GM21723 (cell line): ENCODE measurements at regions not wholly inside any gene's neighbourhood (a gene's known extent, or its start where the extent isn't known, plus 50 kb on each side); places are given as distances from the start of the nearest gene placed in this dataset.

Experiments
- ATAC-seq: cut with Tn5 transposase; IDR thresholded peaks from one replicate; pipeline ENCODE4 v1.9.1; 2021; ENCODE audit warnings: mild to moderate bottlenecking, moderate library complexity; ENCODE audit not compliant: unreplicated experiment

DNA sequence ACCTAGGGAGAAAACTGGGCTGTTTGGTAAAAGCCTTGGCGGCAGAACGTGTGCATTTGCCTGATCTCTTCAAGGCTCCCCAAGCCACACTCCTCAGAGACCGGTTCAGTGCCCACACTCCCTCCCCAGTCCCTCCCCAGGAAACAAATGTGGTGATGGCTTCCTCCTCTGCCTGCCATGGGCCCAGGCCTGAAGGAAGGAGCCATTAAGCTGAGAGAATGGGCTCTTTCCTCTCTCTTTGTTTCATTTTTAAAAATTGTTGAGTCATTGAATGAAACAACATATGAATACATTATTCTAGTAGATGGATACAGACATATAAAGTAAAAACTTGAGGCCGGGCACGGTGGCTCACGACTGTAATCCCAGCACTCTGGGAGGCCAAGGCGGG, 50.6 kb upstream of the YWHAQ start:
- ATAC-seq: no peak

DNA sequence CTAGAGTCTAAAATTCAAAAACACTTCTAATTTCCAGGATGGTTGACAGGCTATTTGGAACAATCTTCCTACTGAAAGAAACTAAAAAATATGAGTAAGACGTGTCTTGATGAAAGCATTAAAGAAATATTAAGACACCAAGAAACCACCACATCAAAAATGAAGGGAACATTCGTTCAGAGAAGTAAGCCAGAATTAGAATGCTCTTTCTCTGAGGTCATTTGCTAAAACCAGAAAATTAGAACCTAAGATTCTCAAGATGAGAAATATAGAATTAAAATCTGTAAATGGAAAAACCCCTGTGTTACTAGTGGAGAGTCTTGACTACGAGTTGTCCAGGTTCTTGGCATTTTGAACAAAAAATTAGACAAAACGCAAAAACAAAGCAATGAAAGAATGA, 54.8 kb upstream of the YWHAQ start:
- ATAC-seq: no peak

DNA sequence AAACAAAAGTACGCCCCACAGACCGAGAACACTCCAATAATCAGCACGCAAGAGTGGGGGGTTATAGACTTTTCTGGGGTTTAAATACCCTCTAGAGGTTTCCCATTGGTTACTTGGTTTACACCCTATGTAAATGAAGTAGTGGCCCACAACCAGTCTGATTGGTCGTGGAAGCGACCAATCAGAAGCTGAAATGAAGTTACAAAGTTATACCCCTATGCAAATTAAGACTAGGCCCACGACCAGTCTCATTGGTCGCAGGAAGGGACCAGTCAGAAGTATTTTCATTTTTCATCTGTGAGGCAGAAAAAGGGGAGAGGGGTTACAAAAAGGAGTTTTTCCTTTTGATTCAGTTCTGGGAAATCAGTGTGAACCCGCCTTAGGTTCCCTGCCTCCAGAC, 55.3 kb upstream of the YWHAQ start:
- ATAC-seq: no peak

DNA sequence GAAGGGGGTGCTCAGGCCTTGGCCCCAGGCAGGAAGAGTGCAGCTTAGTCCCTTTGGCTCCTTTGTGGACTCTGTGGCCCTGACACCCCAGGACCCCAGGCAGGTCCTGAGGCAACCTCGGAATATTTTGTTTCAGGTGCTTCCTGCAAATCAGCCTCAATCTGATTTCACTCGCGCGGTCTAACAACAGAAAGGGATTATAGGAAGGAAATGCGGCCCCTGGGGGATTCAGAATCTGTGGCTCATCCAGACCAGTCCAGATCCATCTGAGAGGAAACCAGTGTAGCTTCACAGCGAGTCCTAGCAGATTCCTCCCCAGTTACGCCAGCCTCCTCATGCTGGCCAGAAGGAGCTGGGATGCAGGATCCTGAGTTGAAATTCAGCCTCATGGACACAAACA, 59.5 kb upstream of the YWHAQ start:
- ATAC-seq: no peak

DNA sequence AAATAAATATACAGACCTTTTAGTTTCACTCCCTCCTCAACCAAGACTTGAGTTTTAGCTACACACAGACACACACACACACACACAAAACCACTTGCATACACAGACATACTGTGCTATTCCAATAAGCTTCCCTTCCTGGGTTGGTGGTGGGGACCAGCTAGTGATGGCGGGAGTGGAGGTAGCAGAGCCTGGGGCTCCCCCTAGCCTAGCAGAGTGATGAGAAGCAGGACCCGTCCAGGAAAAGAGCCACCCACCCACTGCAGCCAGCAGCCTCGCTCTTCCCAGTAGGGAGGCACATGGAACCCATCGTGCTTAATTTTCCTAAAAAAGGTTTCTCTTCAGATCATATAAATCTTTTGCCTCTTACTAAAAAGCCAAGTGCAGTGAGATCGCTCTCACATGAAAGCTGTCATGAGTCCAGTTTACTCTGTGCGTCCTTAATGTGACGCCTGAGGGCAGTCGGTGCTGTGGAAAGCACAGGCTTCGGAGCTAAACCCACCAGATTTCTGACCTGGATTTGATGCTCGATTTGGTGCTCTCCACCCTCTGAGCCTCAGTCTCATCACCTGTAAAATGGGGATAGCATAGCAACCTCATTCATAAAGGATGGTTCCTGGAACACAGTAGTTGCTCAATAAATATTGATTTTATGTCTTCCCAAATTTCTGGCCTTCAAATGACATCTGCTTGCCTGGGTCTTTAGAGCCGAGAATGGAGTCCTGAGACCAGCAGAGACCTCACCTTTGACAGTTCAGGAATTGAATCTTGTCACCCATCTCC, 60.1 kb upstream of the YWHAQ start:
- no peak for ATAC-seq

DNA sequence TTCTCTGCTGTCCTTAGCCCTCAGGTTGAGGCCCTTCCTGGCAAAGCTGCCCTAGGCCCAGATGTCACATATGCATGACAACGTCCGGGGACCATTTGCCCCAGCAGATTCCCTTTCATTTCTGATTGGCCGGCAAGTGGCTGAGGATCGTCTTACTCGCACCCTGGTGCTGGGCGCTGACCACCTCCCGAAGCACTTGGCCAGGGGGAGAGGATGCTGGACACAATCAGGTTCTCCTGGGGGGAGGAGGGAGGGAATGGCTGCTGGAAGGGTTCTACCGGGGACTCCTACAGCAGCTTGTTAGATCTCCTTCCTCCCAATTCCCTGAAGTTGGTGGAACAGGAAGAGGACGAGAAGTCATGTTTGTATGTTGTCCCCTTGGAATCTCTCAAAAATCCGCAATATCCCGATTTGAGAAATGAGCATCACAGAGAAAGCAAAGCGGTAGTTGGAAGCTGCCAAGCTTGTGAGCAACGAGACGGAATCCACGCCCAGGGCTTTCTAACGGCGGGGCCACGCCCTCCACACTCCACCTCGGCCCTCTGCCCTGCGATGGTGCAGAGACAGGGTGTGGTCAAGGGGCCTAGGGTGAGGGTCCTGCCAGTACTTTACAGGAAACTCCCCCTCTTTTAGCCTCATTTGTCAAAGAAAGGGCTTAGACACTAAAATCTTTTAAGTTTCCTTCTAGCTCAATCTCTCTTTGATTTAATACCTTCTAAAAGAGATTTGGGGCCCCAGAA, 61.8 kb upstream of the YWHAQ start:
- no peak for ATAC-seq

DNA sequence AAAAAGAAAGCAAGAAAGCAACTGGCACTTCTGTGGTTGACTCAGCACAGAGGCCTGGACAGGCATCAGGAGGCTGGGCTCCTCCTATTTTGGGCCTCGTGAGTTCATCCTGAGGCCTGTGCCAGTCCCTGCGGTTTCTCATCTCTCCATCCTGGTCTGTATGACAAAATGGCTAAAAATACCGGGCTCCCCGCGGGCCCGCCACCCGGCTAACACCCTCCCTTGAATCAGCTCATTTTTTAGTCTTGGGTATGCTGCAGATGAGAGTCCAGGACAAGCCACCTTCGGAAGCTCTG, 62.3 kb upstream of the YWHAQ start:
- ATAC-seq: no peak

DNA sequence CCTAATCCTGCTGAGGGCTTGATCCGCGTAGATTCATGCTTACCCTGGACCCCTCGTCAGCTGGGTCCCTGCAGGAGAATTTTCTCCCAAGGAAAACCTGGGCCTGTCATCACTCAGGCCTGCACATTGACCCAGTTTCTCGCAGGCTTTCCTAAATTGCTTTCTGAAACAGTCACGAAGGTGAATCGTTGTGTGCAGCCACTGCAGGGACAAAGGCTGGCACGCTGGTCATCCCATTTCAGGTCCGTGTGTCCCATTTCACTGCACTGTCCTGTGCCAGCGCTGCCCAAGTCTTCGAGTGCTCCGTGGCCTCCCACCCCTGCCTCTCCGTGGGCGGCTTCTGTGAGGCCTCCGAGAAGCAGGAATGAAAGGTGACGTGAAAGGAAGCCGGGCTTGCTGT, 62.8 kb upstream of the YWHAQ start:
- ATAC-seq: no peak

DNA sequence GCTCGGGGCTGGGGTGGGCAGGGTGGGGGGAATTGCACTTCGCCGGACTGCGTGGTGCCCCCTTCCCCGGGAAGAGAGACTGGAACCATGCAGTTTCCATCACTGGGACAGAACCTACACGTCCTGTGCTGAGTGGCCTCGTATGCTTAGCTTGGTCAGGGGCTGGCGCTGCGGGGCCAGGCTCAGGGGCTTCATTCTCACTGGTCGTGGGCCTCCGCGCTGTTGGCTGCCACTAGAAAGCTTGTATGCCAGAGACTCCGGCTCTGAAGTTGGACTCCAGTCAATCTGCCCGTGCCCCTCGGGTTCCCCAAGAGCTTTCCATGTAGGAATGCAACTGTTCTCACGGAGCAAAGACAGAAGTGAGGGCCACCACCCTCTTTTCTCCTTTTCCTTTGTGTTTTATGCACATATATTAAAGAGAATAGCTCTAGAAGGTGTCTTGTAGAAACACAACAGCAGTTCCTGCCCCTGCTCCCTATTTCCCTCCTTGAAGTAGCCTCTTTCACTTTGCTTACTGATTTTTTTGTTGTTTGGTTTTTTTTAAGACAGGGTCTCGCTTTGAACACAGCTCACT, 64.0 kb upstream of the YWHAQ start:
- no peak for ATAC-seq

DNA sequence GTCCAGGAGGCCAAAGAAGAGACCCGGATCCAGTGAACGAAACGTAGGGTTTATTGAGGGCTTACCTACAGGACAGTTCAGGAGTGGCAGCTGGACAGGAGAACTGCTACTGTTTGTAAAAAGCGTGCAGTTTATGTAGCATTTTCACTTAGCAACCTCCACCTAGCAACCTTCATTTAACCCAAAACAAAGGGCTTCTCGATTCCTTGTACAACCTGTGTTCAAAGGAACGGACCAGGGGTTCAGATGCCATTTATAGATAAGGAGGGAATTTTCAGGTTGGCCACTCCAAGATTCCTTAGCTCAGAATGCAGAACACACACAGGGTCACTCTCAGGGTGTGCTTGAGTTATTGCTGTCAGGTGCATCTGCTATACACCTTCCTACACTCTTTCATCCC, 65.1 kb upstream of the YWHAQ start:
- ATAC-seq: no peak

DNA sequence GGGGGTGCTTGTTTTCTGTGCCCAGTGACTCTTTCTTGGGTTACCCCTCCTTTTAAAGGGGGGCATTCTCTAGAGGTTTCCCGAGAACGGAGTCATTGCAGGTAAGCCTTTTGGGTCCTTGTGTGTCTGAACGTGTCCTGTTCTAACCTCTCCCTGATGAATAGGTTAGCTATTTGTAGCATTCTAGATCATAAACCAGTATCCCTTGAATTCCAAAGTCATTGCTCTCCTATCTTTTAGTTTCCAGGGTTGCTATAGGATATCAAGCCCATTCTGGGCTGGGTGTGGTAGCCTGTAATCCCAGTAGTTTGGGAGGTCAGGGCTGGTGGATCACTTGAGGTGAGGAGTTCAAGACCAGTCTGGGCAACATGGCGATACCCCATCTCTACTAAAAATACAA, 65.9 kb upstream of the YWHAQ start:
- ATAC-seq: no peak

DNA sequence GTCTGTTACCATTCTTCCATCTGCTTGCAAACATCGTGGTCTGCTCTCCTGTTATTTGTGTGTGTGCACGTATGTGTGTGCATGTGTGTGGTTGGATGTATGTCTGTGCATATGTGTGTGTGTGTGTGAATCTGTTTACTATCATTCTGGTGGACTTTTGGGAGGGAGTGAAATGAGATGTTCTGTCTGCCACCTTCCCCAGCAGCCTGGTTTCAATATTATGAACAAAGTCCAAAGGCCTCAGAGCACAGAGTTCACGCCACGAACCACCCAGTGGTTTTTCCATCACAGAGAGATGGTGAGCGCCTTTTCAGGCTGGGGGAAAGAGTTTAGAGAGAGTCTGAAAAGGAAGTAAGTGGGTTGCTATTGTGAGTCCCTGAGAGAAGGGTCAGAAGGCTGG, 67.1 kb upstream of the YWHAQ start:
- no peak for ATAC-seq

DNA sequence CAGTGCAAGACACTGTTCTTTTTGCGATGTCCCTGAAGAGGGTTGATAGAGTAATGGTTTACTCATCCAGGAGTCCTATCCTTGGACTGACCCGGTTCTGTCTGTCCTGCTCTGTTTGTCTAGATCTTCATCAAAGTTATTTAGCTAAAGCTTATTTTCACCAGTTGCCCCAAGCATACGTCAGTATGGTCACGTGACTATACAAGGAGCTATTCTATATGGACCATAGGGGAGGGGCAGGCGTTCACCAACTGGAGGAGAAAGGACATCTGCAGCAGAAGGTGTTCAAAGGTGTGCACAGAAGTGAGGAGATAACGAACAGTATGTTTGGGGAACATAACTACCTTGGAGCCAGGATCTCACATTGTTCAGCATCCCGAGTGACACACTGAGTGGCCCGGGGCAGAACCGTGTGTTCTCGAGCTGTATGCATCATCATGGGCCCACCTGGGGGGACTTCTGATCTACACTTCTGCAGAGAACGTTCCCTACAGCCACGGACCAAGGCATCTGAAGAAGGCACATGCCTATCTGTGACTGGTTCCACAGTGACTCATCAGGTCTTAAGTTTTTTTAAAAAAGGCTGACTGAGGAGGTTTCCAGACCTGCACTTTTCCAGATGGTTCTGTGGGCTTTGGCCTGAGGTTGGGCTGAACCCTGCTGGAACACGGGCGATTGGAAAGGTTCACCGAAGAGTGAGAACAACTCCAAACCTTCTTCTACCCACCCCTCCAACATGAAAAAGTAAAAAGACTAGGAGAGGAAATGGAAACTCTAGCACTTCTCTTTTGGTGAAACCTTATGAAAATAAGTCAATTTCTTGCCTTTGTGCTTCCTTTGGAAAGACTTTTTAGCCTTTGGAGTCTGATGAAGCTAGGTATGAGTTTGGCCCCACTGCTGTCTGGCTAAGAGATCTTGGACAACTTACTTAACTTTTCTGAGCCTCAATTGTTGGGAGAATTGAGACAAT, 68.6 kb upstream of the YWHAQ start:
- no peak for ATAC-seq

DNA sequence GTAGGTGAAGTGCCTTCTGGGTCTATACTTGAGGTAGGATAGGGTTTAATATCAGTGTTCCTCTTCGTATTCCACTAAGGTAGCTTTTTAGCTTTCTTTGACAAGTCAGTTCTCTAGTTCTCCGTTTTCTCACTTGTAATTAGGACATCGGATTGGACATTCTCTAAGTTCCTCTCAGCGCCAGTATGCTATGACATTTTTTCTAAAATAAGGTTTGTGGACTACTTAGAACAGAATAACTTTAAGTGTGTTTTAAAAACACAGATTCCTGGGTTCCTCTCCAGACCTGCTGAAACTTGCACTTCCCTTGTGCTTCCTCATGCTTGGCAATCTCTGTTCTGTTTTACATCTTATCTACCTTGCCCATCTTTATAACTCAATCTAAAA, 69.3 kb upstream of the YWHAQ start:
- ATAC-seq: no peak

DNA sequence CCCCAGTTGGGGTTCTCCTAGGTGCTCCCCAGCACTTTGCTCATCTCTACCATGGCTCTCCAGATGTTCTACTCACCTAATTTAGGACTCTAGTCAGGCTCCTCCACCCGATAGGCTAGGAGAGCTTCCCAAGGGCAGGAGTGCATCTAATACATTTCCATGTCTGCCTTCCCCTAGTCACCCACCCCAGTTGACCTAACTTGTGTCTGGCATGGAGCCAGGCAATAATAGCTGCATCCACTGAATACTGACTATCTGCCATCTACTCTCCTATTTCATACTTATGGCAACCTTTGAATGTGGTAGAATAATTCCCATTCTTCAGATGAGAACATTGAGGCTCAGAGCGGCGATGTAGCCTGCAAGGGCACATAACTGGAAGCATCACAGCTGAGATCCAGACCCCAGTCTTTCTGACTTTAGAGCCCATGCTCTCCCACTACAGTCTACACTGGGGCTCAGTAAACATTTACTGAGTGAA, 71.8 kb upstream of the YWHAQ start:
- ATAC-seq: no peak

DNA sequence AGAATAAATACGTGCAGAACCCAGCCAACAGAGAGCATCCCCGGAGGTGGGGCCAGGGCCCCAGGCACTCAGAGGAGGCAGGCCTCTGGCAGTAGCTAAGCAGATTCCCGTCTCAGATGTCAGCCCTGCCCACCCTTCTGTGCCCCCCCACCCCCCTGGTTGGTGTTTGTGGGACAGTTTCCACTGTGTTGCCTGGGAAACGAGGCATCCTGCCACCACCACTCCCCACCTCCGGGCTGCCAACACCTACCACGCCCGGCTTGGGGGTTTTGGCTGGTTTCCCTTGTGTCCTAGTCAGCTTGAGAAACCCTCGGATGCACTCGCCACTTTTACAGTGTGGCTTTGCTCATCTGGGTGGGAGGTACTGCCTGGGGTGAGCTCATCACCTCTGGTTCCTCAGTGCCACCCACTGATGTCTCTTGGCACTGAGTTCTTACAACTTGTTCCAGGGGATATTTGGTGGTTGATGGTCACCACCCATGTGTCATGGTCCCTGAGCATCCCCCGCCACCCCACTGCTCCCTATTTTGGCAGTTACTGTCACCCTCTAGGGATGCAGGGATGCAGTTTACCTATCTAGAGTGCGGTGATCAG, 72.4 kb upstream of the YWHAQ start:
- ATAC-seq: no peak

DNA sequence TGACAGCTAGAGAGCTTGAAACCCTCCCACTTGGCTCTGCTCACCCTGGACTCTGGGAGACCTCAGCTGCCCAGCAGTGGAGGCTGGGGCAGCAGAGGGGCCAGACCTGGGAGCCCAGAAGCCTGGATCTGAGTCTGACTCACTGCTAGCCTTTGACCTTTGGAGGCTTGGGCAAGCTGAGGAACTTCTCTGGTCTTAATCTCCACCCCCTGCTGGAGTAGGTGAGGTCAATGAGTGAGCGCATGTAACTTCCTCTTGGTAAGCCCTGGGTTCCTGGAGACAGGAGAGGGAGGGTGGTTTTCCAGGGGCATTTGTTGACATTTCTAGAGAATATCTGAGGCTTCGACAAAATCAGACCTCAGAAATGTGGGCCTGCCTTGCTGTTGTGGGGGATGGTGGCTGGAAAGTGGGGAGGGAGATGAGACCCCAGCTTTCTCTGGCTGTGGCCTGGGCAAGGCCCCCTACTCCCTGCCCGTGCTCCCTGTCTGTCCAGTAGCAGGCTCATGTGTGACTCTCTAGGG, 73.0 kb upstream of the YWHAQ start:
- ATAC-seq: no peak

DNA sequence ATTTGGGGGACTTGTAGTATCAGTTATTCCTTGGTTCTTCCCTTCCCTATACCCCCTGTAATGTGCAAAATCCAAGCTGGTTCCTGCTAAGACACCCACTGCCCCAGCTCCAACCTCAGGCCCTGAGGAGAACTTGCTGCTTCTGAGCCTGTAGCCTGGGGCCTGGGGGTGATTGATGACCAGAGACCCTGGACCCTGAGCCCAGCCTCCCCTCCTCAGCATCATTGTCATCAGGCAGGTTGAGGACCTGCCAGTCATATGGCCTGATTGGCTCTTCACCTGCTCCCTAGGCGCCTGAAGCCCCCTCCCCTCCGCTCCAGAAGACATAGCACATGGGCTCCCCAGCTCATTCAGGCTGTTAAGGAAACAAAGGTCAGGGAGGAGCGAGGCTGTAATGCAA, 73.8 kb upstream of the YWHAQ start:
- ATAC-seq: no peak

DNA sequence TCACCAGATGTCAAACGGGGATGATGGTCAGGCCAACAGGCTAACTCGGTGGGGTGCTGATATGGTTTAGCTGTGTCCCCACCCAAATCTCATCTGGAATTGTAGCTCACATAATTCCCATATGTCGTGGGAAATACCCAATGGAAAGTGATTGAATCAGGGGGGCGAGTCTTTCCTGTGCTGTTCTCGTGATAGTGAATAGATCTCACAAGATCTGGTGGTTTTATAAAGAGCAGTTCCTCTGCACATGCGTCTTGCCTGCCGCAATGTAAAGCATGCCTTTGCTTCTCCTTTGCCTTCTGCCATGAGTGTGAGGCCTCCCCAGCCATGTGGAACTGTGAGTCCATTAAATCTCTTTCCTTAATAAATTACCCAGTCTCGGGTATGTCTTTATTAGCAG, 74.4 kb upstream of the YWHAQ start:
- no peak for ATAC-seq

DNA sequence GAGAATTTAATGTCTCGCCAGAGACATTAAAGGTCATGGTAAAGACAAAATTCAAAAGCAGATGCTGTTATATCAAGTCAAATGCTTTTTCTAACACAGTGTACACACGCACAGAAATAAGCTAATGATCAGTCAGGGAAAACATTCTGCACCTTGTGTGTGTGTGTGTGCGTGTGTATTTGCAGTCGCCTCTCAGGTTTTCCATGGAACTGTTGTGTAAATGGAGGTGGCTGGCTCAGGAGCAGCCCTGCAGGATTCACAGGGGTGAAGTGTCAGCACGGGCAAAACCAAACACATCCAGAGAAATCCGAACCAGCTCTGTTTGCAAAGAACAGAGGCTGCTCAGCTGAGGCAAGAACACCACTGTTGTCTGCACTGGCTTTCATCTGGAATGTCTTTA, 76.2 kb upstream of the YWHAQ start:
- ATAC-seq: no peak
